ENCODE measurements at regions not wholly inside any gene's neighbourhood (a gene's known extent, or its start where the extent isn't known, plus 50 kb on each side); places are given as distances from the start of the nearest gene placed in this dataset.

DNA sequence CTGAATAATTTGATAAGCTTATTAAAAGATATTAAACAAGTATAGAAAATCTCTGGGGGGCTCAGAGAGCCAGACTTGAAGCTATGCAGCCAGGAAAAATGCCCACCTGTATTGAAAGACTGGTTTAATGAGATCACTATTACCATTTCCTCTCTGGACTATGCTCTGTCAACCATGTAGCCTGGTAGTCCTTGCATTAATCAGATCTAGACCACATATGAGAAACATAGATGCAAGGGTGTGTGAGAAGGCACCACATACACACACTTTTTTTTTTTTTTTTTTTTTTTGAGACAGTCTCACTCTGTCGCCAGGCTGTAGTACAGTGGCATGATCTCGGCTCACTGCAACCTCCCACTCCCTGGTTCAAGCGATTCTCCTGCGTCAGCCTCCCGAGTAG, 75.9 kb upstream of the ATP8A1 start (continued):
- no peak for TF ChIP-seq CBX8 (IDR thresholded peaks at IDR 0.05; ENCODE audit: borderline replicate concordance, low read depth, low read length)
- TF ChIP-seq, protein P1, sequence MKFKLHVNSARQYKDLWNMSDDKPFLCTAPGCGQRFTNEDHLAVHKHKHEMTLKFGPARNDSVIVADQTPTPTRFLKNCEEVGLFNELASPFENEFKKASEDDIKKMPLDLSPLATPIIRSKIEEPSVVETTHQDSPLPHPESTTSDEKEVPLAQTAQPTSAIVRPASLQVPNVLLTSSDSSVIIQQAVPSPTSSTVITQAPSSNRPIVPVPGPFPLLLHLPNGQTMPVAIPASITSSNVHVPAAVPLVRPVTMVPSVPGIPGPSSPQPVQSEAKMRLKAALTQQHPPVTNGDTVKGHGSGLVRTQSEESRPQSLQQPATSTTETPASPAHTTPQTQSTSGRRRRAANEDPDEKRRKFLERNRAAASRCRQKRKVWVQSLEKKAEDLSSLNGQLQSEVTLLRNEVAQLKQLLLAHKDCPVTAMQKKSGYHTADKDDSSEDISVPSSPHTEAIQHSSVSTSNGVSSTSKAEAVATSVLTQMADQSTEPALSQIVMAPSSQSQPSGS (IDR thresholded peaks at IDR 0.05; ENCODE audit: low read length): no peak
